HK-2 (cell line): ENCODE measurements at regions not wholly inside any gene's neighbourhood (a gene's known extent, or its start where the extent isn't known, plus 50 kb on each side); places are given as distances from the start of the nearest gene placed in this dataset.
A peak's percentile ranks its signal among the peaks of the same experiment; 100 is the strongest.

Experiments
- DNase-seq: peaks from one replicate; pipeline ENCODE4 v3.0.0-alpha.2; 2018; ENCODE audit not compliant: unreplicated experiment

GRCh38 chr2:38203446-38203810 is 127.5 kb upstream of the CYP1B1 start:
- DNase-seq, result no peak

GRCh38 chr2:38202713-38203445 is 126.9 kb upstream of the CYP1B1 start:
- no peak for DNase-seq

GRCh38 chr2:38201784-38202183 is 125.8 kb upstream of the CYP1B1 start:
- no peak for DNase-seq

- DNase-seq, result no peak
These were observed 124.6 kb upstream of the CYP1B1 start for GRCh38 chr2:38200598-38200997.

- DNase-seq, result no peak
These were observed 123.2 kb upstream of the CYP1B1 start for GRCh38 chr2:38199127-38199526.

GRCh38 chr2:38194751-38195150 is 118.8 kb upstream of the CYP1B1 start:
- DNase-seq, result no peak

- DNase-seq, result no peak
These were observed 117.0 kb upstream of the CYP1B1 start for GRCh38 chr2:38192976-38193375.

- no peak for DNase-seq
These were observed 116.1 kb upstream of the CYP1B1 start for GRCh38 chr2:38192046-38192445.

- no peak for DNase-seq
These were observed 115.6 kb upstream of the CYP1B1 start for GRCh38 chr2:38191516-38191915.

GRCh38 chr2:38190542-38191218 is 114.7 kb upstream of the CYP1B1 start:
- no peak for DNase-seq

GRCh38 chr2:38187541-38188011 is 111.6 kb upstream of the CYP1B1 start:
- DNase-seq, result no peak

- no peak for DNase-seq
These were observed 109.1 kb upstream of the CYP1B1 start for GRCh38 chr2:38185012-38185491.

GRCh38 chr2:38182492-38183003 is 106.6 kb upstream of the CYP1B1 start:
- DNase-seq, result no peak

- DNase-seq, result no peak
These were observed 106.0 kb upstream of the CYP1B1 start for GRCh38 chr2:38181806-38182491.

- no peak for DNase-seq
These were observed 104.8 kb upstream of the CYP1B1 start for GRCh38 chr2:38180754-38181153.

GRCh38 chr2:38178556-38179419 is 102.8 kb upstream of the CYP1B1 start:
- DNase-seq, result peak; percentile 43

- no peak for DNase-seq
These were observed 102.2 kb upstream of the CYP1B1 start for GRCh38 chr2:38178119-38178518.

- no peak for DNase-seq
These were observed 100.7 kb upstream of the CYP1B1 start for GRCh38 chr2:38176619-38177021.

GRCh38 chr2:38174646-38175423 is 98.9 kb upstream of the CYP1B1 start:
- DNase-seq, result peak; percentile 59

GRCh38 chr2:38174131-38174530 is 98.2 kb upstream of the CYP1B1 start:
- DNase-seq, result no peak

- DNase-seq, result no peak
These were observed 97.7 kb upstream of the CYP1B1 start for GRCh38 chr2:38173683-38174082.
